SK-N-SH (cell line): ENCODE measurements at regions not wholly inside any gene's neighbourhood (a gene's known extent, or its start where the extent isn't known, plus 50 kb on each side); places are given as distances from the start of the nearest gene placed in this dataset.

Experiments used
- CTCF ChIA-PET: fragments of 300-600, 350-600 bp; formaldehyde crosslinking; extraction: SDS; loops from one replicate; lab custom pipeline; 2021; lab: Yijun Ruan, JAX
- POLR2A ChIA-PET: fragments of 350-600 bp; sonication (Branson Sonifier 250); formaldehyde crosslinking; extraction: SDS; loops from one replicate; lab custom pipeline; 2020; ENCODE audit warnings: antibody characterized with exemption, inconsistent platforms; lab: Yijun Ruan, JAX
- DNase-seq: peaks from one replicate; pipeline ENCODE4 v3.0.0; 2012
- H2AFZ ChIP-seq: fragments of 200-600 bp; sonication (generic); 2 replicates; pipeline ENCODE4 v1.8.1; 2016; ENCODE audit warnings: antibody characterized with exemption, mild to moderate bottlenecking, low read depth
- H3F3A ChIP-seq: fragments of 200-600 bp; sonication (generic); replicated peaks from 2 replicates; pipeline ENCODE3; 2016; ENCODE audit warnings: antibody characterized with exemption, mild to moderate bottlenecking; ENCODE audit not compliant: insufficient read depth
- H3K27ac ChIP-seq, 2 experiments: fragments of 200-500 bp in 1 of 2; fragments of 200-600 bp in 1 of 2; sonication (Bioruptor generic) in 1 of 2; sonication (generic), shearing (Covaris generic) in 1 of 2; 2 replicates each; pipeline versions ENCODE4 v1.5.1 to v1.6.1; 2014 to 2016; ENCODE audit warnings: low read depth in 2 of 2, inconsistent platforms in 1 of 2, low read length in 1 of 2, mild to moderate bottlenecking in 1 of 2, mixed read lengths in 1 of 2
- H3K27me3 ChIP-seq: fragments of 200-600 bp; sonication (generic), shearing (Covaris generic); 2 replicates; pipeline ENCODE4 v1.6.1; 2016; ENCODE audit warnings: mixed run types; ENCODE audit not compliant: insufficient read depth
- H3K36me3 ChIP-seq, 2 experiments: fragments of 200-500 bp in 1 of 2; fragments of 200-600 bp in 1 of 2; sonication (Bioruptor generic) in 1 of 2; sonication (generic) in 1 of 2; replicated peaks in 1 of 2; 2 replicates each; pipeline versions ENCODE3 to v1.5.1; 2014 to 2016; ENCODE audit warnings: low read length in 1 of 2, mild to moderate bottlenecking in 1 of 2; ENCODE audit not compliant: insufficient read depth in 2 of 2, control insufficient read depth in 1 of 2
- H3K4me1 ChIP-seq, 2 experiments: fragments of 200-500 bp in 1 of 2; fragments of 200-600 bp in 1 of 2; sonication (Bioruptor generic) in 1 of 2; sonication (generic), shearing (Covaris generic) in 1 of 2; 2 replicates each; pipeline versions ENCODE4 v1.5.1 to v1.6.1; 2014 to 2016; ENCODE audit warnings: low read depth in 1 of 2, low read length in 1 of 2, mixed run types in 1 of 2; ENCODE audit not compliant: insufficient read depth in 2 of 2, control insufficient read depth in 1 of 2
- H3K4me2 ChIP-seq: fragments of 200-600 bp; sonication (generic), shearing (Covaris generic); 2 replicates; pipeline ENCODE4 v1.6.1; 2017; ENCODE audit warnings: mixed run types
- H3K4me3 ChIP-seq, 2 experiments: fragments of 200-500 bp in 1 of 2; fragments of 200-600 bp in 1 of 2; sonication (Bioruptor generic) in 1 of 2; sonication (generic), shearing (Covaris generic) in 1 of 2; 2 replicates each; pipeline versions ENCODE4 v1.5.1 to v1.8.1; 2014 to 2016; ENCODE audit warnings: low read depth in 2 of 2, inconsistent platforms in 1 of 2, low read length in 1 of 2, mild to moderate bottlenecking in 1 of 2, mixed read lengths in 1 of 2, moderate library complexity in 1 of 2
- H3K79me2 ChIP-seq: fragments of 200-600 bp; sonication (generic); 2 replicates; pipeline ENCODE4 v1.8.1; 2017; ENCODE audit warnings: mild to moderate bottlenecking; ENCODE audit not compliant: insufficient read depth
- H3K9ac ChIP-seq: fragments of 200-600 bp; sonication (generic); 2 replicates; pipeline ENCODE4 v1.6.1; 2017; ENCODE audit warnings: mixed run types
- H3K9me2 ChIP-seq: fragments of 200-600 bp; sonication (generic); 2 replicates; pipeline ENCODE4 v1.6.1; 2017; ENCODE audit warnings: mixed run types
- H3K9me3 ChIP-seq: fragments of 200-600 bp; sonication (generic); 2 replicates; pipeline ENCODE4 v1.6.1; 2017; ENCODE audit warnings: mixed run types, mild to moderate bottlenecking, moderate library complexity
- H4K20me1 ChIP-seq: fragments of 200-600 bp; sonication (generic); 2 replicates; pipeline ENCODE4 v1.6.1; 2017; ENCODE audit warnings: mild to moderate bottlenecking, mixed run types; ENCODE audit not compliant: insufficient read depth
- CHD2 ChIP-seq: fragments of 150-350 bp; IDR thresholded peaks from 2 replicates; pipeline ENCODE4 v1.6.1; 2018; ENCODE audit warnings: low read length; ENCODE audit not compliant: partially characterized antibody
- CTCF ChIP-seq: fragments of 200-600 bp; sonication (generic); IDR thresholded peaks from 2 replicates; pipeline ENCODE4 v1.6.1; 2017; ENCODE audit warnings: antibody characterized with exemption, mild to moderate bottlenecking, moderate library complexity
- ELF1 ChIP-seq: IDR thresholded peaks from 2 replicates; pipeline ENCODE4 v1.4.0; 2012
- EP300 ChIP-seq, 2 experiments: IDR thresholded peaks; 2 replicates each; pipeline versions ENCODE4 v1.4.0 to v1.6.1; 2012; ENCODE audit warnings: borderline replicate concordance in 1 of 2, low read depth in 1 of 2, low read length in 1 of 2
- FOXJ3 ChIP-seq: sonication (generic); formaldehyde crosslinking; IDR thresholded peaks from 2 replicates; pipeline ENCODE4 v1.5.1; 2020; ENCODE audit warnings: mild to moderate bottlenecking, missing genetic modification reagents
- GABPA ChIP-seq: IDR thresholded peaks from 2 replicates; pipeline ENCODE4 v1.4.0; 2012; ENCODE audit warnings: low read depth, mild to moderate bottlenecking
- MEF2A ChIP-seq: IDR thresholded peaks from 2 replicates; pipeline ENCODE4 v1.4.0; 2012; ENCODE audit warnings: low read depth, borderline replicate concordance
- MXI1 ChIP-seq: IDR thresholded peaks from 2 replicates; pipeline ENCODE4 v1.6.1; 2012; ENCODE audit warnings: mild to moderate bottlenecking, low read depth, low read length, improper control_type of control experiment
- NFIC ChIP-seq: IDR thresholded peaks from 2 replicates; pipeline ENCODE4 v1.4.0; 2012; ENCODE audit warnings: borderline replicate concordance
- NRF1 ChIP-seq: IDR thresholded peaks from 2 replicates; pipeline ENCODE4 v1.6.1; 2012; ENCODE audit warnings: low read depth, mild to moderate bottlenecking, low read length
- RAD21 ChIP-seq: IDR thresholded peaks from 2 replicates; pipeline ENCODE4 v1.6.1; 2012; ENCODE audit warnings: mild to moderate bottlenecking, low read length
- RXRA ChIP-seq: IDR thresholded peaks from 2 replicates; pipeline ENCODE4 v1.4.0; 2012; ENCODE audit warnings: low read depth, mild to moderate bottlenecking, borderline replicate concordance
- SIN3A ChIP-seq: IDR thresholded peaks from 2 replicates; pipeline ENCODE4 v1.6.1; 2012; ENCODE audit warnings: low read depth, mild to moderate bottlenecking, low read length, moderate library complexity, borderline replicate concordance
- TAF1 ChIP-seq: IDR thresholded peaks from 2 replicates; pipeline ENCODE4 v1.6.1; 2012; ENCODE audit warnings: low read depth, mild to moderate bottlenecking, low read length, moderate library complexity, borderline replicate concordance
- TEAD4 ChIP-seq: IDR thresholded peaks from 2 replicates; pipeline ENCODE4 v1.4.0; 2012; ENCODE audit warnings: mild to moderate bottlenecking, borderline replicate concordance; ENCODE audit not compliant: insufficient read depth
- USF1 ChIP-seq: IDR thresholded peaks from 2 replicates; pipeline ENCODE4 v1.4.0; 2012; ENCODE audit warnings: low read depth, borderline replicate concordance
- USF2 ChIP-seq: fragments of 150-350 bp; IDR thresholded peaks from 2 replicates; pipeline ENCODE4 v1.6.1; 2017; ENCODE audit warnings: antibody characterized with exemption, low read length, low read depth, borderline replicate concordance
- YY1 ChIP-seq: IDR thresholded peaks from 2 replicates; pipeline ENCODE4 v1.4.0; 2012; ENCODE audit warnings: low read depth, mild to moderate bottlenecking
- WGBS: methylation state at CpG from one replicate; pipeline ENCODE4 v1.1.6; 2017; ENCODE audit warnings: low lambda C conversion rate; 5-methylcytosine and 5-hydroxymethylcytosine counted together
- TF ChIP-seq, protein P1 (sequence below): IDR thresholded peaks from 2 replicates; pipeline ENCODE4; 2012

DNA sequence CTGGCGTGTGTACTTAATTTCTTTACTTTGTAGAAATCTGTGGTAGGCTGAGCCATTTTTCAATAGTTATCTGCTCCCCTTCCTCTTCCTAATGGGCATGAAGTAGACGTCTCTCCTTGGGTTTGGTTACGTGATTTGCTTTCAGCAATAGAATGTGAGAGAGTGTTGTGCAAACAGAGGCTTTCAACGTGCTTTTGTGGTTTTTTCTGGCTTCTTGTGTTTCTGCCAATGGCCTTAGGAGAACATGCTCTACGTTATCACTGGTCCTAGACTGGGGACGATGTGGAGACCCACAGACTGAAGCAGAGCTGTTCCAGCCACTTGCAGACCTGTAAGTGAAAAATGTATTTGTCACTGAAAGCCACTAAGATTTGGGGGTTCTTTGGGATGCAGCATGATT lies 107.2 kb upstream of the NPTX2 start:
- POLR2A ChIA-PET = no interaction called here
- H3K27me3 ChIP-seq = no peaks in the 10 kb centered on the region
- TF ChIP-seq RAD21 = no peak
- no peak for TF ChIP-seq NRF1
- TF ChIP-seq MEF2A = no peak
- TF ChIP-seq TEAD4 = no peak
- no peak for TF ChIP-seq ELF1
- no peak for TF ChIP-seq NFIC
- TF ChIP-seq EP300 (IDR thresholded peaks at IDR 0.05; ENCODE audit: borderline replicate concordance in 1 of 2, low read depth in 1 of 2, low read length in 1 of 2) = no peak
- no peak for TF ChIP-seq FOXJ3 (CRISPR knock-in tag)
- TF ChIP-seq YY1 = no peak
- TF ChIP-seq MXI1 = no peak
- TF ChIP-seq, all 33 proteins: peak for 0
- Histone ChIP-seq H3K36me3 (no peaks in the 10 kb centered on the region), H4K20me1 (no peaks in the 10 kb centered on the region), H3K9me3 (0 out of 2 replicates have a peak, but pooled peaks cover 4% of the 10 kb centered on the region), H3K79me2 (no peaks in the 10 kb centered on the region), H3F3A (no peaks in the 10 kb centered on the region), H3K9me2 (no peaks in the 10 kb centered on the region), H3K4me2 (no peak overlapping the region), H2AFZ (no peak overlapping the region), H3K4me3 (no peak overlapping the region), H3K27ac (no peak overlapping the region), H3K9ac (no peak overlapping the region), H3K4me1 (no peaks in the 10 kb centered on the region)
- CTCF ChIA-PET = no interaction called here
- 26% methylated on average over 6 of the region's 6 CpGs for whole genome bisulfite sequencing
- no peak for DNase-seq

- Histone ChIP-seq H3K27me3 (no peaks in the 10 kb centered on the region), H3K27ac (no peak overlapping the region), H3K36me3 (no peaks in the 10 kb centered on the region), H2AFZ (no peak overlapping the region), H3K9me2 (no peaks in the 10 kb centered on the region), H3F3A (no peaks in the 10 kb centered on the region), H3K9ac (no peak overlapping the region), H3K9me3 (0 out of 2 replicates have a peak, but pooled peaks cover 4% of the 10 kb centered on the region), H4K20me1 (no peaks in the 10 kb centered on the region), H3K4me1 (no peaks in the 10 kb centered on the region), H3K4me2 (no peak overlapping the region), H3K79me2 (no peaks in the 10 kb centered on the region), H3K4me3 (no peak overlapping the region)
- TF ChIP-seq TAF1 (no peak), TEAD4 (no peak), NFIC (no peak), MXI1 (no peak), GABPA (no peak), RXRA (no peak), USF2 (no peak), SIN3A (no peak), CHD2 (no peak), USF1 (no peak), CTCF (no peak)
- TF ChIP-seq, protein P1, sequence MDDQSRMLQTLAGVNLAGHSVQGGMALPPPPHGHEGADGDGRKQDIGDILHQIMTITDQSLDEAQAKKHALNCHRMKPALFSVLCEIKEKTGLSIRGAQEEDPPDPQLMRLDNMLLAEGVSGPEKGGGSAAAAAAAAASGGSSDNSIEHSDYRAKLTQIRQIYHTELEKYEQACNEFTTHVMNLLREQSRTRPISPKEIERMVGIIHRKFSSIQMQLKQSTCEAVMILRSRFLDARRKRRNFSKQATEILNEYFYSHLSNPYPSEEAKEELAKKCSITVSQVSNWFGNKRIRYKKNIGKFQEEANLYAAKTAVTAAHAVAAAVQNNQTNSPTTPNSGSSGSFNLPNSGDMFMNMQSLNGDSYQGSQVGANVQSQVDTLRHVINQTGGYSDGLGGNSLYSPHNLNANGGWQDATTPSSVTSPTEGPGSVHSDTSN = no peak
- ChIA-PET CTCF (interaction anchor here (1.4 kb wide), 1 partner anchor 11 kb away, joined by 3 read pairs; no protein-coding TSS in a partner anchor), POLR2A (no interaction called here)
- no peak for DNase-seq
- 28% methylated on average over 2 of the region's 2 CpGs for whole genome bisulfite sequencing
These were observed 105.6 kb upstream of the BAIAP2L1 start for GRCh38 chr7:98506471-98506870.
